Loucy (cell line): ENCODE measurements at regions not wholly inside any gene's neighbourhood (a gene's known extent, or its start where the extent isn't known, plus 50 kb on each side); places are given as distances from the start of the nearest gene placed in this dataset.

ENCODE experiments used
- CTCF ChIP-seq: fragments of 200-600 bp; sonication (generic); conservative IDR thresholded peaks from 2 replicates; pipeline ENCODE4 v1.5.1; 2014; ENCODE audit warnings: mild to moderate bottlenecking, antibody characterized with exemption, low read length
- EZH2phosphoT487 ChIP-seq: fragments of 200-600 bp; IDR thresholded peaks from 2 replicates; pipeline ENCODE4 v1.6.1; 2018; ENCODE audit warnings: antibody characterized with exemption, mild to moderate bottlenecking, moderate library complexity, borderline replicate concordance

DNA sequence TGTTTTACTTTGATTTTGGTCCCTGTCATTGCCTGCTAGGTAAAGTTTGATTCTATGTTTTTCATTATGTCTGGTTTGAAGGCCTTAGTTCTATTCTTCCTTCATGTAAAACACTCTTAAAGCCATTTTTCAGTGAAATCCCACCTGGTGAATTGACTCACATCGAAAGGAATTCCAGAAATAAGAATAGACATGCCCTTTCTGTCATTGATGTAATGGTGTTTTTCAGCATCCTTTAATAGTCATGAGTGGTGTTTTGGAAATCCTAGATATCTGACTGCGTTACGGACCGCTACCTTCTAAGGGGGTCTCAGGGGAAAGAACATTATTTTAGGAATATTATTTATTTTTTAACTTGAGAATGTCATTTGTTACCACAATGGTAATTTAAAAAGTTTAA, 104.5 kb upstream of the ZEB2 start:
- no peak for TF ChIP-seq CTCF
- TF ChIP-seq EZH2phosphoT487, result no peak
